ENCODE measurements at regions not wholly inside any gene's neighbourhood (a gene's known extent, or its start where the extent isn't known, plus 50 kb on each side); places are given as distances from the start of the nearest gene placed in this dataset.
A peak's percentile ranks its signal among the peaks of the same experiment; 100 is the strongest.

GRCh38 chr14:53601409-53601808 is 355.2 kb downstream of the BMP4 start:
- no peak for FAIRE-seq

GRCh38 chr14:53599221-53599945 is 357.2 kb downstream of the BMP4 start:
- no peak for FAIRE-seq

- FAIRE-seq, result no peak
These were observed 359.6 kb downstream of the BMP4 start for GRCh38 chr14:53596853-53597525.

- FAIRE-seq, result no peak
These were observed 364.8 kb downstream of the BMP4 start for GRCh38 chr14:53591816-53592215.

- FAIRE-seq, result no peak
These were observed 375.1 kb downstream of the BMP4 start for GRCh38 chr14:53581504-53581903.

- no peak for FAIRE-seq
These were observed 384.8 kb downstream of the BMP4 start for GRCh38 chr14:53571641-53572328.

GRCh38 chr14:53570411-53571387 is 385.9 kb downstream of the BMP4 start:
- FAIRE-seq, result no peak

- no peak for FAIRE-seq
These were observed 387.2 kb downstream of the BMP4 start for GRCh38 chr14:53569446-53569845.

- FAIRE-seq, result no peak
These were observed 389.3 kb downstream of the BMP4 start for GRCh38 chr14:53567236-53567780.

GRCh38 chr14:53564870-53565269 is 391.8 kb downstream of the BMP4 start:
- FAIRE-seq, result no peak

- FAIRE-seq, result no peak
These were observed 393.0 kb downstream of the BMP4 start for GRCh38 chr14:53563628-53564027.

GRCh38 chr14:53553221-53553620 is 400.1 kb upstream of the DDHD1 start:
- FAIRE-seq, result no peak

- no peak for FAIRE-seq
These were observed 398.7 kb upstream of the DDHD1 start for GRCh38 chr14:53551862-53552261.

- FAIRE-seq, result no peak
These were observed 397.7 kb upstream of the DDHD1 start for GRCh38 chr14:53550776-53551175.

- no peak for FAIRE-seq
These were observed 396.8 kb upstream of the DDHD1 start for GRCh38 chr14:53549956-53550355.

- no peak for FAIRE-seq
These were observed 394.5 kb upstream of the DDHD1 start for GRCh38 chr14:53547593-53547992.

- FAIRE-seq, result no peak
These were observed 392.1 kb upstream of the DDHD1 start for GRCh38 chr14:53545217-53545616.

- FAIRE-seq, result no peak
These were observed 389.6 kb upstream of the DDHD1 start for GRCh38 chr14:53542732-53543131.

- no peak for FAIRE-seq
These were observed 388.3 kb upstream of the DDHD1 start for GRCh38 chr14:53541411-53541810.

GRCh38 chr14:53539489-53540126 is 386.5 kb upstream of the DDHD1 start:
- peak; percentile 98 for FAIRE-seq

GRCh38 chr14:53538316-53538881 is 385.3 kb upstream of the DDHD1 start:
- no peak for FAIRE-seq

Data from G401.6 (cell line).